Activated T-cell treated with anti-CD3 and anti-CD28 coated beads, Interleukin-2, amount 50 U/mL, for 48 hours (primary cell): ENCODE measurements at regions not wholly inside any gene's neighbourhood (a gene's known extent, or its start where the extent isn't known, plus 50 kb on each side); places are given as distances from the start of the nearest gene placed in this dataset.

Experiments used
- DNase-seq, 2 experiments: peaks; one replicate each; pipeline ENCODE4 v3.0.0-alpha.2; 2020

- DNase-seq, result no peak
Measured at GRCh38 chr3:144235489-144235888, 263.9 kb downstream of the DIPK2A start.

- DNase-seq, result no peak
Measured at GRCh38 chr3:144237351-144237750, 265.7 kb downstream of the DIPK2A start.

GRCh38 chr3:144241404-144241803 lies 269.8 kb downstream of the DIPK2A start:
- no peak for DNase-seq

GRCh38 chr3:144242747-144243146 lies 271.1 kb downstream of the DIPK2A start:
- no peak for DNase-seq

- DNase-seq, result no peak
Measured at GRCh38 chr3:144244662-144245061, 273.0 kb downstream of the DIPK2A start.

- DNase-seq, result no peak
Measured at GRCh38 chr3:144252896-144253295, 281.3 kb downstream of the DIPK2A start.

GRCh38 chr3:144257381-144257780 lies 285.8 kb downstream of the DIPK2A start:
- no peak for DNase-seq

GRCh38 chr3:144259267-144259666 lies 287.6 kb downstream of the DIPK2A start:
- DNase-seq, result no peak

GRCh38 chr3:144263706-144264105 lies 292.1 kb downstream of the DIPK2A start:
- DNase-seq, result no peak

GRCh38 chr3:144264350-144264749 lies 292.7 kb downstream of the DIPK2A start:
- no peak for DNase-seq

- no peak for DNase-seq
Measured at GRCh38 chr3:144264794-144265193, 293.2 kb downstream of the DIPK2A start.

- no peak for DNase-seq
Measured at GRCh38 chr3:144265542-144266100, 294.0 kb downstream of the DIPK2A start.

GRCh38 chr3:144270100-144270499 lies 298.5 kb downstream of the DIPK2A start:
- DNase-seq, result no peak

- DNase-seq, result no peak
Measured at GRCh38 chr3:144272680-144273079, 301.1 kb downstream of the DIPK2A start.

- no peak for DNase-seq
Measured at GRCh38 chr3:144273601-144274000, 302.0 kb downstream of the DIPK2A start.

- DNase-seq, result no peak
Measured at GRCh38 chr3:144275005-144275404, 303.4 kb downstream of the DIPK2A start.

- no peak for DNase-seq
Measured at GRCh38 chr3:144282313-144282712, 310.7 kb downstream of the DIPK2A start.

- DNase-seq, result no peak
Measured at GRCh38 chr3:144286235-144286910, 314.8 kb downstream of the DIPK2A start.

- no peak for DNase-seq
Measured at GRCh38 chr3:144287001-144287400, 315.4 kb downstream of the DIPK2A start.

GRCh38 chr3:144289057-144289456 lies 317.4 kb downstream of the DIPK2A start:
- no peak for DNase-seq

- DNase-seq, result no peak
Measured at GRCh38 chr3:144294659-144295538, 323.3 kb downstream of the DIPK2A start.

- DNase-seq, result no peak
Measured at GRCh38 chr3:144295613-144296012, 324.0 kb downstream of the DIPK2A start.

GRCh38 chr3:144296808-144297207 lies 325.2 kb downstream of the DIPK2A start:
- DNase-seq, result no peak

- DNase-seq, result no peak
Measured at GRCh38 chr3:144301863-144302262, 330.2 kb downstream of the DIPK2A start.
